Astrocyte of the spinal cord (primary cell): ENCODE measurements at regions not wholly inside any gene's neighbourhood (a gene's known extent, or its start where the extent isn't known, plus 50 kb on each side); places are given as distances from the start of the nearest gene placed in this dataset.
"Not testable (repeated sequence)": the region's sequence is repeated elsewhere in the genome, so short reads cannot be mapped to it uniquely, and the experiment has no call there.

Experiments
- DNase-seq: peaks from one replicate; pipeline ENCODE4 v3.0.0; 2011; ENCODE audit warnings: low read depth, low spot score
- H3K4me3 ChIP-seq: 2 replicates; pipeline ENCODE4 v1.5.1; 2011; ENCODE audit warnings: low read depth, mild to moderate bottlenecking, low read length, moderate library complexity
- in situ Hi-C: cut with HindIII; loops from 2 replicates; pipeline ENCODE4 v1.10.0; 2017; ENCODE audit warnings: low sequenced_read_pairs
- TF ChIP-seq, protein P1 (sequence below): IDR thresholded peaks from 2 replicates; pipeline ENCODE4 v1.5.1; 2012; ENCODE audit warnings: low read depth, mild to moderate bottlenecking, low read length, inconsistent platforms

- TF ChIP-seq, protein P1, sequence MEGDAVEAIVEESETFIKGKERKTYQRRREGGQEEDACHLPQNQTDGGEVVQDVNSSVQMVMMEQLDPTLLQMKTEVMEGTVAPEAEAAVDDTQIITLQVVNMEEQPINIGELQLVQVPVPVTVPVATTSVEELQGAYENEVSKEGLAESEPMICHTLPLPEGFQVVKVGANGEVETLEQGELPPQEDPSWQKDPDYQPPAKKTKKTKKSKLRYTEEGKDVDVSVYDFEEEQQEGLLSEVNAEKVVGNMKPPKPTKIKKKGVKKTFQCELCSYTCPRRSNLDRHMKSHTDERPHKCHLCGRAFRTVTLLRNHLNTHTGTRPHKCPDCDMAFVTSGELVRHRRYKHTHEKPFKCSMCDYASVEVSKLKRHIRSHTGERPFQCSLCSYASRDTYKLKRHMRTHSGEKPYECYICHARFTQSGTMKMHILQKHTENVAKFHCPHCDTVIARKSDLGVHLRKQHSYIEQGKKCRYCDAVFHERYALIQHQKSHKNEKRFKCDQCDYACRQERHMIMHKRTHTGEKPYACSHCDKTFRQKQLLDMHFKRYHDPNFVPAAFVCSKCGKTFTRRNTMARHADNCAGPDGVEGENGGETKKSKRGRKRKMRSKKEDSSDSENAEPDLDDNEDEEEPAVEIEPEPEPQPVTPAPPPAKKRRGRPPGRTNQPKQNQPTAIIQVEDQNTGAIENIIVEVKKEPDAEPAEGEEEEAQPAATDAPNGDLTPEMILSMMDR: no peak
- H3K4me3 ChIP-seq: no peak overlapping the region
- no peak for DNase-seq
- in situ Hi-C loops: no loop called here
These were observed 144.8 kb upstream of the MON1B start for GRCh38 chr16:77046206-77046605.

- no peak for DNase-seq
- in situ Hi-C loops: no loop called here
- TF ChIP-seq, protein P1: no peak
- H3K4me3 ChIP-seq: no peak overlapping the region
These were observed 142.9 kb upstream of the MON1B start for GRCh38 chr16:77048085-77048484.

DNA sequence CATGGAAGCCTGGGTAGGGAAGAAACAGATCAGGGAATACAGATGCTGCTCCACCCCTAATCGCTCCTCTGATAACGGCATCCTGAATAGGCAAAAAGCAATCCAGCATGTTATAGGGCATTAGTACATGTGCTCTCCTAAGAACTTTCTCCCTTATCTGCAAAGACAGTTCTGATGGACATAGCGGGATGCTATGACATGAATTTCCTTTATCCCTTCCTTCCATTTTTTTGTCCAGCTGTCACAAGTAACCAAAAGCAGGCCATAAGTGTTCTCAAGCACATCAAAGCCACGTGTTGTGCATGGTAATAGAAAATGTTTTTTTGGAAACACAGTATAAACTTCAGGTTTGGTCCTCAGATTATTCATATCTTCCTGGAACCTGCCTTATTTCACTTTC is 141.4 kb upstream of the MON1B start:
- TF ChIP-seq, protein P1: no peak
- H3K4me3 ChIP-seq: no peak overlapping the region
- in situ Hi-C loops: no loop called here
- DNase-seq: no peak

GRCh38 chr16:77056597-77056996 is 134.4 kb upstream of the MON1B start:
- in situ Hi-C loops: not testable (repeated sequence)

DNA sequence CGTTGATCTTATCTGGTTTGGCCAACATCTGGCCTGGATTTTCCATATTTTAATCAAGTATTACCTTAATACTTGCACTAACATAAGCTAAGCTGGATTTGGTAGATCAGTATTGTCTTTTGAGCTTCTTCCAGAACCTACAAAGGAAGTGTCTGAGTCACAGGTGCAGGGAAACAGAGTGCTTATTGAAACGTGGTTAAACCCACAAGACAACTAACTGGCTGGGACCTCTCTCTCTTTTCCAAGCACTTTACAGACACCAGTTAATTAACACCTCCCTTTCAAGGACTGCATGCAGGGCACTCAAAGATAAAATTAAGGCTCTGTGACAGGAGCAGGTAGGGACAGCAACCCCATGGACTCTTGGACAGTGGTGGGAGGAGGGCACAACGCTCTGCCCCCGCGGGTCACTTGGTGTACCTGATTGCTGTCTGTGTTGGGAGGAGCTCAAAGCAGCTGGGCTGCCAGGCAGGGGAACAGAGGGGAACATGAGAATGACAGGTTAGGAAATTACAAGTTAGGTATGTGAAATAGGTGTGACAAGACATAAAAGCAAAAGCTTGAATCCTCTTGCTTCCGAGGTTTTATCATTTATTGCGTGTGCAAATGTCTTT is 133.7 kb upstream of the MON1B start:
- in situ Hi-C loops: no loop called here
- no peak for DNase-seq
- TF ChIP-seq, protein P1: no peak

More at GRCh38 chr16:77056597-77056996, 134.4 kb upstream of the MON1B start:
- not testable (repeated sequence) for H3K4me3 ChIP-seq, DNase-seq

DNA sequence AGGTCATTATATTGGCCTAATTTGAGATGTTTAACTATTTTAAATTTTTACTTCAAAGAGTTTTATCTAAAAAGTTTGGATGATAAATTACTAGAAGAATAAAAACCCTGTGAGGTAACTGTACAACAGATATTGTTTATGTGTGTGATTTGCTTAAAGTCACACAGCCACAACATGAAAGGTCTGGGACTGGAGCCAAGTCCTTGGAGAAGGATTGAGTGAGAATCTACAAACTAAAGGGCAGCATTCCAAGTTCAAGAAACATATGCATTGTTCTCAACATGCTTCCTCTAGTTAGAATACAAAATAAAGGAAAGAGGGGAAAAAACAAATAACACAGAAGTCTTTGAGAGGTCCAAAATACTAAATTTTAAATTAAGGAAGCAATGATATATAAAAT is 131.5 kb upstream of the MON1B start:
- H3K4me3 ChIP-seq: no peak overlapping the region
- TF ChIP-seq, protein P1: no peak
- in situ Hi-C loops: no loop called here
- no peak for DNase-seq

More for the DNA sequence above, 133.7 kb upstream of the MON1B start:
- H3K4me3 ChIP-seq: no peak overlapping the region

DNA sequence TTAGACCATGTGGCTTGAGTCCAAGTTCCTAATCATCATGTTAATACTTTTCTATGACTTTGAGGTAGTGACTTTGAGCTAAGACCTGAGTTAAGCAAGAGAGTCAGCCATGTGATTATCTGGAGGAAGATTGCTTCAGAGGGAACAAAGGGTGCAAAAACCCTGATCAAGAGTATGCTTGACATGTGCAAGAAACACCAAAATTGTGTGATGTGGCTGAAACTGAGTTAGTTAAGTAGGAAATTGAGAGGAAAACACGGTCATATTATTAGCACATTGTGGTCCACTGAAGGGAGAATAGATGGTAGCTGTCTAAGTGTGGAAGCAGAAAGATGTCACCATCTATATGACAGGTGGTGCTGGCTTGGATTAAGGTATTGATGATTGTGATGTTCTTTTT is 130.4 kb upstream of the MON1B start:
- TF ChIP-seq, protein P1: no peak

More for the DNA sequence above, 130.4 kb upstream of the MON1B start:
- no peak for DNase-seq
- in situ Hi-C loops: no loop called here
- no peak overlapping the region for H3K4me3 ChIP-seq
